ENCODE measurements at regions not wholly inside any gene's neighbourhood (a gene's known extent, or its start where the extent isn't known, plus 50 kb on each side); places are given as distances from the start of the nearest gene placed in this dataset.

DNA sequence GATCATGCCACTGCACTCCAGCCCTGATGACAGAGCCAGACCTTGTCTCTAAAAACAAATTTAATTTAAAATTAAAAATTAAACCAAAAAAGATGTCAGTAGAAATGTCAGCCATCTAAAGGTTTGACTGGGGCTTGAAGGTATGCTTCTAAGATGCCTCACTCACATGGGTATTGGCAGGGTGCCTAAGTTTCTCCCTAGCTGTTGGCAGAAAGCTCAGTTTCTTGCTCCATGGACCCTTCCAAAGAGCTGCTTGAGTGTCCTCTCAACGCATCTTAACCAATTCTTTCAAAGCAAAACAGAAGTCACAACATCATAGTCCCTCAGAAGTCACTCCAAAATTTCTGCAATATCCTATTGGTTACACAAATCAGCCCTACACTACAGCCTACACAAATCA lies 231.0 kb upstream of the ADGRL2 start:
- no peak for DNase-seq

DNA sequence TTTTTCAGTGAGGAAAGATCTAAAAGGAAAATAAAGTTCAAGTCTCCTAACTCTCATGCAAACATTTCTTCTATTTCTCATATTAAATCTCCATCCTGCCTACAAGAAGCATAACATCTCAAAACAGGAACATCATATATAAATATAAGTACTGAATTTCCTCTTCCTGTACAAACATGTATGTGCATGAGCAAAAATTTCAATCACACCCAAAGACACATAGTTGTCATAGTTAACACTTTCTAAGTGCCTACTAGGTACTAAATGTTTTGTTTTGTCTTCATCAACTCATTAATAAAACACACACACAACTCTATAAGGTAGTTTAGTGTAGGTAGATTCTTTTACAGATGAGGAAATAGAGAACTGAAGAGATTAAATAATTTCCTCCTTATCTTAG lies 237.1 kb upstream of the ADGRL2 start:
- DNase-seq = no peak

DNA sequence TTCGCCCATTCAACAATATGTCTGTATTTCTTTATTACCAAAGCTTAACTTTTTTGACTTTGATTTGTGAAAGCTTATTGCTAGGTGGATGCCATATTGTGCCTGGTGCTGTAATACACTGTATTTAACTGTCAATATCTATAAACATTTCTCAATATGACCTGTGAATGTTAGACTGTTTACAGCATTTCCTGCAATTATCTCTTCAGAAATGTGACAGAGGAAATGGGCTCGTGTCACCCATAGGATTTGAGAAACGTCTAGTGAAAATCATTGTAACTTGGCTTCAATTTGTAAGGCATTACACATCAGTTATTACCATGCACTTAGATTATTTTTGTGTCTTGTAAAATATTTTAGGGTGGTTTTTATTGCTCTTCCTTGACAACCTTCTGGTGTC lies 237.8 kb upstream of the ADGRL2 start:
- DNase-seq = no peak

DNA sequence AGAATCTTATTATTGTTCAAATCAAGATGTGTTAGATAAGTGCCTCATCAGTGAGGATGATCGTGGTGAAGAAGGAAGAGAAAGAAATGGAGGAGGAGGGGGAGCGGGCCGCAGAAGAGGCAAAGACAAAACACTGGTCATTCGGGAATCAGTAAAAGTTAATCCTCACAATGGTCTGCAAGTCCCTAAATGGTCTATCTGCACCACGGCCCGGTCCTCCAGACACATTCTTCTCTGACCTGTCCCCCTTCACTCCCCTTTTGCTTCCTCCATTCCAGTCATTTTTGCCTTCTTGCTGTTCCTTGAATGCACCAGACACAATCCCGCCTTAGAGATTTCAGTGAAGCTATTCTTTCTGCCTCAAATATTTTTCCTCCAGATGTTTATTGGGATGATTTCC lies 240.1 kb upstream of the ADGRL2 start:
- DNase-seq = no peak

DNA sequence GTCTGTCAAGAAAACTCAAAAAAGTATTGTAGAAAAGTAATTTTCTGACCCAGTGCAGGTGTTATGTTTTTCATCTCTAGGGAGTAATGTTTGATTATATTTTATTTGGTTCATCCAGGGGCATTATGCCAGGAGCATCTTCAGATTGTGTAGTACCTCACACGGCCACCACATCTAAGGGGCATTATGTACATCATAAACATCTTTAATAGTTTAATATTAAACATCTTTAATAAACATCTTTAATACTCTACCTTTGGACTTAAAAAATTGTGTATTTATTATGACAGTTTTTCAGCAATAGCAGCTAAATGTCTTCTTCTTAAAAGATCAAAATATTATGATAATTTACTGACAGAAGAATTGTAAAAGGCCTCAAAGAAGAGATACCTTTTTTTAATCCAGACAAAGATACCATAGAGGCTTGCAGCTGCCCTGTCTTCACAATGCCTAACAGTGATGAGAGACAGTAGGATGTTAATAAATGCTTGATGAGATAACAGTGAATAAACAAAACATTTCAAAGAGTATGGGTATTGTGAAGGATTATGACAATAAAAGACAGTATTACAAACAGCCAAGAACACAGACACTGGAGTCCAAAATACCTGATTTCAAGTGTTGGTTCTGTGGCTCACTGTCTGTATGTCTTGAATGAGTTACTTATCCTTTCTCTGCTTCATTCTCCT lies 240.9 kb upstream of the ADGRL2 start:
- DNase-seq = no peak

DNA sequence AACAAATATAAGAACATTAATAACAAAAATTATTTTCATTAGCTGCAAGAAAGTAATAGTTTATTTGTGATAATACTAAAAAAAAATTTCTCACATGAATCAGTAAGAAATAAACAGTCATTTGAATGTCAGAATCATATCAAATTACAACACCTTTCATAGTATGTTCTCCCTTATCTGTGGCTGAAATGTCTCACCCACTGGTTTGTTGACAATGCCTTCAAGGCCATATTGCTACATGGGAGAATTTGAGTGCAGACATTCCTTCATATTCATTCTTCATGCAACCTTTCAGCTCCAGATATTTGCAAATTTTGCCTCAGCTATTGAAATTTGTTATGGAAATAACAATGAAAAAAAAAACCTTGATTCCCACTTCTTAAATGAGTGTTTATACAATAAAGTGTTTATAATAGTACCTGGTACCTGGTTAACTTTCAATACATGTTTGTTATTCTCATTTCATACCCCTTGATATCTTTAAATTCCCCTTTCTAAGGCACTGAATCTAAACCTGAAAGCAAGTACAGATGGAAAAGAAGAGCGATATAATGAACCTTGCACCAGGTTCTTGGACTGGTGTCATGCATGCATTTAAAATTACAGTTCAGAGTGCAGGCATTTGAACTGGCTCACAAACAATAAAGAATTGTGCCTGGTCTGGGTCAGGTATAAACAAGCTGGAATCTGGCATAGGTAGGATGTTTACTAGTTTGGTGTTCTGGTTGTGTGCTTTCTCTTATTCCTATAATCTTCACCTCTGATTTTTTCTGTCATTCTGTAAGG lies 242.2 kb upstream of the ADGRL2 start:
- DNase-seq = no peak

DNA sequence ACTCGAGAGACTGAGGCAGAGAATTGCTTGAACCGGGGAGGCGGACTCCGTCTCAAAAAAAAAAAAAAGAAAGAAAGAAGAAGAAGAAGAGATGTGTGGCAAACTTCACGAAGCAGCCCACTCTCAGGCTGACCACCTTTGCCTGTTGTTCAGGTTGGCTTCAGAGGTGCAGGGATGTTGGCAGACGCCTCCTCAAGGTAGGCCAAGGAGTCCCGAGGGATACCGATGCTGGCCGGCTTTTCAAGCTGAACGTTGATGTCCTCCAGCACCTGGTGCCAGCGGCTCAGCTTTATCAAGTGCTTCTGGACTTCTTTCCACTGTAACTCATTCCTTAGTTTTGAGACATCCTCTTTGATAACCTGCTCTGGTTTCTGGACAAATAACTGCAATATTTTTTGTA lies 243.8 kb upstream of the ADGRL2 start:
- no peak for DNase-seq

DNA sequence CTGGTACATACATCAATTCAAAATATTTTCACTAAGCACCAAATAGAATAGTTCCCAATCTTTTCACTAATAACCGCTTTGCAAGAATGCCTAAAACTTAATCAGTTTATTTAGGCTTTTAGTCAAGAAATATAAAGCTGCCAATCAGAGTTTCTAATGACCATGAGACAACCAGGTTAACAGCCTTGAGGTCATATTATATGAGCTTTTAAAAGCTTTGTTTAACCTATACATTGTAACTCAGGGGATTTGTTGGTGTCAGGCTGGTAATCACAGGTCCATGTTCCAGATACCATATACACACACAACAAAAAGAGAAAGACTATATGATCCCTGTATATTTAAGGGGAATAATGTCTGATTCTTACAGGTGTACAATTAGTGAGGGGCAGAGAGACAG lies 246.2 kb upstream of the ADGRL2 start:
- no peak for DNase-seq

DNA sequence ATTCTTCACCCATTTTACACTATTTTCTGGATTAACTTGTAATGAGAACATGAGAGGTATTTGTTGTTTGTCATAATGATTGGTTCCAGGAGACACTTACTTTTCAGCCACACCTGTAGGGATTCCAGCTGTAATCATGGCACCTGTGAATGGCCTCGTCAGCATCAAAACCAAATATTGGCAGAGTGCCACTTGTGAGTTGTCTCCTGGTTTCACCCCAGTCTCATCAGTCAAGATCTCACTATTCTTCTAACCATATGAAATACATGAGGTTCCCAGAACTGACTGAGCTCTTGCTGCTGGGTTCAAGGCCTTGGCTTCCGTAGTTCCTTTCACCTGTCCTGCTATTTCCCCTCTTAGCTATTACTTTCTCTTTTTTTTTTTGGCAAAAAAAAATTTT lies 246.6 kb upstream of the ADGRL2 start:
- DNase-seq = peak; percentile 19

DNA sequence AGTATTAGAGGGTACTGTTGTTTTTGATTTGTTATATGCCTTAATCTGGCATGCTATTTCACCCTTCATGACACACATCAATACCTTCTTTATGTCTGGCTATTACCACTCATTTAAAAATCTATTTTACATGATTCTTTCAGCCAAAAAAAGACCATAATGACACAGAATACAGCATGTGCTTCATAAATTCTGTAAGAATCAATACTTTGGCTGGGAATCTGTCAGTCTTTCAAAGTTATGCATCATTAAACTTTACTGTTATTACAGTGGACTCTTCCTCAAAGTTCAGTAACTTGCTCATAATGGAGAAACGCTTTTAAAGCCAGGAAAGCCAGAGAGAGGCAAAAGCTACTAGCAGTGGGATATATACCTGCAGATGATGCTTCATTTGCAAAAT lies 247.2 kb upstream of the ADGRL2 start:
- DNase-seq = no peak

DNA sequence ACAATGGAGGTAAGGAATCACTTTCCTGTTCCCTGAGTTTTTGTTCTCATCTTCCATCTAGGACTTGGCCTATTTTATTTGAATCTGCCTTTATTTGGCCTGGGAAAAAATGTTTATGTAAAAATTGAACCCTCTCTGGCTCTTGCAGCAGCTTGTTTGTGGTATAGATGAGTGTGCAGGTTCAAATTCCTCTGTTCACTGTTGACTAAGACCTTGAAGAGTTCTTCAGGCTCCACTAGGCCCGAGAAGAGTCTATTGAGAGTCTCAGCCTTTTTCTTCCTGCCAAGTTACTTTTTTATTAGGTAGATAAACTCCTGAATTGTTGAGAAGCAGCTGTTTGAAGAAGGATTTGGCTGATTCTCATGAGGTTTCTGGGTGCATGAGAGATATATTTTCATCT lies 248.8 kb upstream of the ADGRL2 start:
- DNase-seq = no peak

DNA sequence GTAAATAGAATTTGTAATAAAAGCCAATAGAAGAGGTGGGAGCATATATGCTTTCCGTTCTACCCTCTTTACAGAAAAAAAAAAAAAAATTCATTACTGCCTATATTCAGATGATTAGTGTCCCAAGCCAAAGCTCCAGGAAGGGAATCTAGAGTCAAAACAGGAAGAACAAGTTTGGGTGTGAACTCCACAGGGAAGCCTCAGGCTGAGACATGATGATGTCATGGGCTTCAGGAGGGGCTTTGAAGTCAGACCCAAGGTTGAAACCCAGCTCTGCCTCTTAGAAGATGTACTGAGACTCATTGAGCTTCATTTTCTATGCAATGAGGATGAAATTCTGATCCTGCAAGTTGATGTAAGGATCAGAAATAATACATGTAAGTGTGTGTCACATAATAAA lies 250.0 kb upstream of the ADGRL2 start:
- no peak for DNase-seq

DNA sequence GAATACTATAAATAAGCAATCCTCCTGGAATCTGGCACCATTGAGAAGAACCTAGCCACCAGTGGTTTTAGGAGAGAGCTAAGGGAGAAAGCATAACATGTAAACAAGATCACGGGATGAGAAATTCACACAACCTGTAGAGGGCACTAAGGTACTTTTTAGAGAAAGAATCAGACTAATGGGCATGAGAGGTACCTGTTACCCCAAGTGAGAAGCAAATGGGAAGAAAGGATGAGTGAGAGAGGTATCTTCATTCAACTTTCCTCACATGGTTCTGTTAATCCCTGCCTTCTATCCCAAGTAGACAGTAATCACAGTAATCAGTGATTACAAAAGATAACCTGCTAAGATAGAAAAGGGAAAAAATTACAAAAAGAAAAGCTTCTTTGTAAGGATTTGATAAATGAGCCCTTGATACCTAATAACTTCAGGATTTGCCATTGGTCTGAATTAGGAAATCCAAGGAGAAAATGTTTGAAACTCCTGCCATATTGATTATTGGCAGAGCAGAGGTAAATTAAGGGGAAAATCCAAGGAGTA lies 251.1 kb upstream of the ADGRL2 start:
- no peak for DNase-seq

DNA sequence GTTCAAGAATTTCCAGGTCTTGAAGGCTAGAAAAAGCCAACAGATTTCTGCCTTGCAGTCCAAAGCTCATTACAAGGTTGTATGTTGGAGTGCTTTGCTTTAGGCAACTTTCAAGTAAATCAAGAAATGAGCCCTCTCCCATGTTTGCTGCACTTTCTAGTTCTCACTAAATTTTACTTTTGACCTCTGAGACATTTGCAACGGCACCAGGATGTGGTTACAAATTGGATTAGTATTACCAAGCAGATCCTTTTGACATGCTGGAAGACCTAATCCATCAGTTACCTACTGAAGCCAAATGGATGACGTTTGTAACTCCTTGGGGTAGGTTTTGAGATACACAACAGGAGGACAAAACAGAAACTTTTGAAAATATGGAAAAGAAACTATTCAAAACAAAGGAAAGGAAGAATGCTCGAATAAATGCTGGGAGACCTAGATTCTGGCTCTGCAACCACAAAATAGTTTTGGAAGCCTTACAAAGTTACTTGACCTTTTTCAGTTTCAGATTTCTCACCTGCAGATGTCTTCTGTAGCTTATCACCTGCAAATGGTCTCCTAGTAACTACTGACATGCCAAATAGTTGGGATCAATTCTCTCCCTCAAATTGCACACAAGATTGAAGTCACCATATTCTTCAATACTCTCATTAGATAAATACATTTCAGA lies 251.7 kb upstream of the ADGRL2 start:
- no peak for DNase-seq

DNA sequence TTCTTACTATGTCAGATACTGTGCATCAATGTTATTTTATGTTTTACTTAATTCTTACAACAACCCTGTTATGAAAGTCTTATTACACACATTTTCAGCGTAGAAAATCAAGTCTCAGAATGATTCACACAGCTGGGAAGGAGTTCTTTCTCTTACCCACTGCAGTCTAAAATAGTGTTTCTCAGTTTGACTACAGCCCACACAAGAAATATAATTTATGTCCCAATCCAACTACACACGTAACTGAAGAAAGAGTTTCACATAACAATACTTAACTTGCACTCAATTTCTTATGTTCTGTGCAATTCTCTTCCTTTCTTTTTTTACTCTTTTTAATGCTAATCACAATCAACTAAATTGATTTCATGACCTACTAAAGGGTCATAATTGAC lies 252.8 kb upstream of the ADGRL2 start:
- no peak for DNase-seq

DNA sequence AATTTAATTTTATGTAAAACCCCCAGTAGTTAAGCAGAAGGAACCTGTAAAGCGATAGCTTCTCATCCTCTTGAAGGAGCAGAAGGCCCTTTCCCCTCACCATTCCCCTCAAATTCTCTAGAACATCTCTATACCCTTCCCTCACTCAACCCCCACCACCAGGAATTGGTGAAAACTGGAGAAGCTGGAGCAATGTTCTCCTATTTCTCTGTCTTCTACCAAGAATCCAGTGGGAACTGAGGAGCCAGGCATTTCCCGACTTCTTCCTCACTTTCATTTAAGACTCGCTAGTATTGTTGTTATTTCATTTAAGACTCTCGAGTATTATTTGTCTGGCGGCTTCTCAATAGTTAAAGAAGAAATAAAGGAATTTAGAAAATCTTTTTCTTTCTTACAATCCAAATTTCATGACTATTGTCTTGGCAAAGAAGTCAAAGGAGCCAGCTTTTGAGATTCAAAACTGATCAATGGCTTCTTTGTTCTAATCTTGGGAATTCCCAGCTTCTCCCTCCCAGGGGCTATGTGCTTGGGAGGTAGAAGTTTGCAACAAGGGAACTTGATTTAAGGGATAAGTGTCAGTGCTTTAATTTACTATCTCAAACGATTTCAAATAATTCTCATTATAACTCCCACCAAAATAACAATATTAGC lies 253.3 kb upstream of the ADGRL2 start:
- no peak for DNase-seq

DNA sequence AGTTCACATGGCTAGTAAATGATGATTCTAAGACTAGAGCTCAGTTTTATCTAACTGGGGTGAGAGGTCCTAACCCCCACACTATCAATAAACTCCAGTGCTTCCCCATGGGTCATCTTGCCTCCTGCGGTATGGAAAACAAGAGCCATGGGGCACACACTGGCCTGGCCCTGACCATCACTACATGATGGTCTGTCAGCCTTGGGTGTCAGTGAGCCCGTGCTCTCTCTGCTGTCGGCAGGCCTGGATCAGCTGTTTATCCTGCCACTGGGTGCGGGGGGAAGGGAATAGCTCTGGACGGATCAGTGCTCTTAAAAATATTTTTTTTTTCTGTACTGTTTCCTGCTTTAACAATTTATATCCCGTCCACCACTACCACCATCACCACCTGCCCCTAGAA lies 255.0 kb upstream of the ADGRL2 start:
- no peak for DNase-seq

DNA sequence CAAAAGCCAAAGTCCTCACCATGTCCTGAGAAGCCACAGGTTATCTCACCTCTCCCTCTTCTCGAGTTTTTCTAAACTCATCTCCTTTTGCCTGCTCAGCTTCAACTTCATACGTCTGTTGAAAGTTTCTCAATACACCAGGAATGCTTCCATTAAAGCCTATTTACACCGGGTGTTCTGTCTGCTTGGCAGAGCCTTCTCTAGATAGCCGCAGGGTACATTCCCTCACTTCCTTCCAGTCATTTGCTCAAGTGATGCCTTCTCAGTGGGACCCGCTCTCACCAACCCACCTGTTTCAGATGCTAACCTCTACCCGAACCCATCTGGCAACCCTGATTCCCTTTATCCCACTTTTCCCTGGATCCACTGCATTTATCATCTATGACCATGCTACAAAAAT lies 257.0 kb upstream of the ADGRL2 start:
- DNase-seq = no peak

DNA sequence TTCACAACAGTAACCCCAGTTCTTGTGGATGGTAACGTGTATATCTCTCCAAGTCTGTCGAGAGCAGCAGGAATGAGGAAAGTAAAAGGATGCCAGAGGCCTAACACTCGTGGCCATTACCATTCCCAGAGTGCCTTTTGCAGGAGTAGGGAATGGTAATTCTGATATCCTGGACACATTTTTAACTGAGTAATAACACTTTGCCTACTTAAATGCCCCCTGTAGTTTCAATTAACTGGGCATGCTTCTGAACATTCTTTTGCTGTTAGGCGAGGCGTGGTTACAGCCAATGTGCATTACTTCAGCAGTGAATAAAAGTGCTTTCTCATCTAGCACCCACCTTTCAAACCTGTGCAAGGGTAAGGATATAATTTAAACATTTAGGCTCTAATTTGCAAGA lies 258.5 kb upstream of the ADGRL2 start:
- DNase-seq = no peak

DNA sequence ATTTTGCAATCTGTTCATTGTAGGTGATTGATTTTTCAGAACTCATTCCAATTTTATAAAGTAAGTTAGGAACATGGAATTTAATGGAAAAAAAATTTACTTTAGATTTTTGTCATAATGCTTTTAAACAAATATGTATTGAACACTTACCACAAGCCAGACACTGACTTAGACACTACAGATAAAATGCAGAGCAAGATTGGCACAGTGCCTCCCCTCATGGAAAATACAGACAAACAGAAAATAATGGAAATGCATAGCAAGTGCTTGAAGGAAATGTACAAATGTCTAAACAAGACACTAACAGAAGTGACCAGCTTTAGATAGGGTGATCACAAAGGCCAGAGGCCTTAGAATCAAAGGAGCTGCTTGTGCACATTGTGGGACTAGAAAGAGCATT lies 260.5 kb upstream of the ADGRL2 start:
- DNase-seq = no peak

DNA sequence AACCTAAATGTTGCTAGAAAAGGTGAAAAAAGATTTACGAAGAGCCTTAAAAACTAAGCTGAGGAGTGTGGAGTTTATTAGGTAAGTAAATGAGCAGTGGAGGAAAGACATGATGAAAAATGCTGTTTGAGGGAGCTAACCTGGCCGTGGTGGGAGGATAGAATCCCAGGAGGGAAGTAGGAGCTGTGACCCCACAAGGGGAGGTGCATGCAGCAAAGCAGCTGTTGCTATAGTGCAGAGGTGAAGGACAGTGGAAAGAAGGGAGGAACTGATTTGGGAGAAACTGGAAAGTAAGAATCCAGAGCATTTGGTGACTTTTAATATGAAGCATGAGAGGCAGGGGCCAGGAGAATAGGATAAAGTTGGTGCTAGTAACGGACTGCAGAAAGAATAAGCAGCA lies 271.7 kb upstream of the ADGRL2 start:
- no peak for DNase-seq

DNA sequence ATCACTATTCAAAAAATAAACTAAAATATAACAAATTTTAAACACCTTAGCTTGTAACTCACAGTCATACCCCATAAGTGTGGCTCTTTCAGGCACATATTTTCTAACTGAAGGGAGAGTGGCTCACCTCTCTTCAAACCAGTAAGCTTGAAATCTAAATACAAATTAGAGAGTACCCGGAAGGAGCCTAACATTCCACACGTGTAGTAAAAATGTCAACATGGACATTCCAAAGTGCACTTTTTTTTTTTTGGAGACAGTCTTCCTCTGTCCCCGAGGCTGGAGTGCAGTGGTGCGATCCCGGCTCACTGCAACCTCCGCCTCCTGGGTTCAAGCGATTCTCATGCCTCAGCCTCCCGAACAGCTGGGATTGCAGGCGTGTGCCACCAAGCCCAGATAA lies 275.6 kb upstream of the ADGRL2 start:
- no peak for DNase-seq

DNA sequence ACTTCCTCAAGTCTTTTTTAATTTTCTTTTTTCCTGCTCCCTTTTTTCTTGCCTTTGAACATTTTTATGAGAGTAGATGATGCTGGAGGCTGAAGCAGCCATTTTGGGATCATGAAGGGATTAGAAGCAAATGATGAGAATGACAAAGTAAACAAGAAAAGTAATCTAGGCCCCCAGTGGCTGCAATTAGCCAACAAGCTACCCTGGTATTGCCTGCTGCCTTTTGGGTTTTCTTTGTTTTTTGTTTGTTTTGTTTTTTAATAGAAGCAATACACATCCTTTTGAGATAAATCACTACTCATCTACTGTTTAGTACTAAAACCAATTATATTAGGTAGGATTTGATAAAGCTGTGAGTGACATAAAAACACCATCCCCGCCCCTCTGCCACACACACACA lies 280.7 kb upstream of the ADGRL2 start:
- DNase-seq = no peak

DNA sequence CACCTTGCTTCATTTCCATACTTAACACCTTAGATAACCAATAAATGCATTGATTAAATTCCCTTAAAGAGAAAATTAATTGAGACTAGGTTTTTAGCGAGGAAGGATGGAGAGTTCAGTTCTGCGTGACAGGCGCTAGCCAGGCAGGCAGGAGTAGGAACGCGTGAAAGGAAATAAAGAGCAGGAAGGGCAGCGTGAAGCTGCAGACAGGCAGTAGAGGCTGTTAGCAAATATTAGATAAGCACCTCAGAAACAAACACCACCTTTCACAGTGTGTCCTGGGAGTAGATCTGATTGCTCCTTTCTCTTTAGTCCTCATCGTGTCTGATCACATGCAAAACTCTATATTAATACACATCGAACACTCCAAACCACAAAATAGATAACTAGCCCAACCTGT lies 282.7 kb upstream of the ADGRL2 start:
- no peak for DNase-seq
